HCT116 (cell line): ENCODE measurements at regions not wholly inside any gene's neighbourhood (a gene's known extent, or its start where the extent isn't known, plus 50 kb on each side); places are given as distances from the start of the nearest gene placed in this dataset.

Experiments
- ATAC-seq: fragments of 200-7000 bp; cut with Tn5 transposase; 2 replicates; pipeline ENCODE4 v1.9.1; 2020; ENCODE audit warnings: mild to moderate bottlenecking, moderate library complexity
- BruUV-seq: library from RNA; stranded (reverse); fragments of 400-500 nt; replicated peaks from 2 replicates; lab custom pipeline; 2021; lab: Mats Ljungman, UMichigan
- CTCF ChIA-PET: fragments of 300-600 bp; sonication (Branson Sonifier 250); formaldehyde crosslinking; loops from one replicate; lab custom pipeline; 2021; ENCODE audit warnings: antibody characterized with exemption; lab: Charles Lee
- POLR2A ChIA-PET: fragments of 300-600, 350-600 bp; sonication (Branson Sonifier 250); formaldehyde crosslinking; loops from one replicate; lab custom pipeline; 2021; ENCODE audit warnings: antibody characterized with exemption; lab: Charles Lee
- RAD21 ChIA-PET, 2 experiments: fragments of 300-600 bp; sonication (Branson Sonifier 250); formaldehyde crosslinking; loops; one replicate each; lab custom pipeline; 2023; ENCODE audit warnings: low total read pairs in 2 of 2; ENCODE audit not compliant: uncharacterized antibody in 2 of 2, unreplicated experiment in 2 of 2, low non-redundant PET in 1 of 2; lab: Charles Lee
- DNase-seq: peaks from one replicate; pipeline ENCODE4 v3.0.0-alpha.2; 2010; ENCODE audit warnings: low read depth, low spot score
- H2AFZ ChIP-seq: fragments of 200-600 bp; shearing (Covaris generic), sonication (generic); 2 replicates; pipeline ENCODE4 v1.6.1; 2017; ENCODE audit warnings: low read depth, mixed run types, mixed read lengths, antibody characterized with exemption, low read length; ENCODE audit not compliant: poor library complexity, severe bottlenecking
- H3K27ac ChIP-seq: 2 replicates; pipeline ENCODE4 v1.5.1; 2012; ENCODE audit warnings: low read depth, low read length
- H3K27me3 ChIP-seq: fragments of 200-600 bp; sonication (generic); 2 replicates; pipeline ENCODE4 v1.6.1; 2016; ENCODE audit warnings: mixed run types, low read length, mixed read lengths; ENCODE audit not compliant: insufficient read depth
- H3K36me3 ChIP-seq, 2 experiments: fragments of 200-500 bp in 1 of 2; fragments of 200-600 bp in 1 of 2; sonication (Bioruptor generic) in 1 of 2; sonication (generic) in 1 of 2; 2 replicates each; pipeline versions ENCODE4 v1.5.1 to v1.6.1; 2014 to 2016; ENCODE audit warnings: low read length in 2 of 2, inconsistent platforms in 1 of 2, mixed read lengths in 1 of 2, mixed run types in 1 of 2; ENCODE audit not compliant: insufficient read depth in 2 of 2, control insufficient read depth in 1 of 2
- H3K4me1 ChIP-seq, 2 experiments: fragments of 200-600 bp in 1 of 2; sonication (generic) in 1 of 2; 2 replicates each; pipeline versions ENCODE4 v1.5.1 to v1.6.1; 2012 to 2017; ENCODE audit warnings: low read length in 2 of 2, inconsistent platforms in 1 of 2, mild to moderate bottlenecking in 1 of 2, mixed read lengths in 1 of 2, mixed run types in 1 of 2, moderate library complexity in 1 of 2; ENCODE audit not compliant: insufficient read depth in 2 of 2, control insufficient read depth in 1 of 2
- H3K4me2 ChIP-seq: fragments of 200-600 bp; sonication (generic); 2 replicates; pipeline ENCODE4 v1.6.1; 2017; ENCODE audit warnings: mixed run types, low read length, mixed read lengths
- H3K4me3 ChIP-seq, 2 experiments: fragments of 200-600 bp in 1 of 2; sonication (generic) in 1 of 2; replicated peaks in 1 of 2; 2 replicates each; pipeline ENCODE4 v1.5.1; 2011 to 2016; ENCODE audit warnings: low read length in 2 of 2, control low read depth in 1 of 2, low read depth in 1 of 2, mild to moderate bottlenecking in 1 of 2, mixed read lengths in 1 of 2, mixed run types in 1 of 2
- H3K79me2 ChIP-seq: fragments of 200-600 bp; sonication (generic); 2 replicates; pipeline ENCODE4 v1.6.1; 2017; ENCODE audit warnings: mild to moderate bottlenecking, mixed run types, low read length, moderate library complexity, mixed read lengths; ENCODE audit not compliant: insufficient read depth
- H3K9ac ChIP-seq: fragments of 200-600 bp; sonication (generic); 2 replicates; pipeline ENCODE4 v1.6.1; 2016; ENCODE audit warnings: low read length, mixed read lengths
- H3K9me2 ChIP-seq: fragments of 200-600 bp; sonication (generic), shearing (Covaris generic); 2 replicates; pipeline ENCODE4 v1.6.1; 2017; ENCODE audit warnings: mixed run types, mild to moderate bottlenecking, moderate library complexity; ENCODE audit not compliant: insufficient read depth
- H3K9me3 ChIP-seq, 2 experiments: fragments of 200-500 bp in 1 of 2; fragments of 200-600 bp in 1 of 2; sonication (Bioruptor generic) in 1 of 2; sonication (generic) in 1 of 2; 2 replicates each; pipeline ENCODE4 v1.6.1; 2014 to 2017; ENCODE audit warnings: low read length in 2 of 2, mixed read lengths in 2 of 2, inconsistent platforms in 1 of 2, low read depth in 1 of 2, mild to moderate bottlenecking in 1 of 2, mixed run types in 1 of 2, moderate library complexity in 1 of 2; ENCODE audit not compliant: control insufficient read depth in 1 of 2, insufficient read depth in 1 of 2
- H4K20me1 ChIP-seq: fragments of 200-600 bp; sonication (generic), shearing (Covaris generic); 2 replicates; pipeline ENCODE4 v1.6.1; 2017; ENCODE audit warnings: mixed run types, mild to moderate bottlenecking, moderate library complexity; ENCODE audit not compliant: insufficient read depth
- CBX3 ChIP-seq: IDR thresholded peaks from 2 replicates; pipeline ENCODE4 v1.6.1; 2012; ENCODE audit warnings: low read depth
- CEBPB ChIP-seq: IDR thresholded peaks from 2 replicates; pipeline ENCODE4 v1.6.1; 2012; ENCODE audit warnings: low read depth
- EZH2 ChIP-seq: fragments of 200-600 bp; sonication (generic); IDR thresholded peaks from 2 replicates; pipeline ENCODE4 v1.6.1; 2017; ENCODE audit warnings: antibody characterized with exemption, mixed run types
- FOSL1 ChIP-seq: IDR thresholded peaks from 2 replicates; pipeline ENCODE4 v1.6.1; 2012; ENCODE audit warnings: low read depth
- JUND ChIP-seq: IDR thresholded peaks from 2 replicates; pipeline ENCODE4 v1.6.1; 2012
- POLR2A ChIP-seq: IDR thresholded peaks from 2 replicates; pipeline ENCODE4 v1.7.0; 2011; ENCODE audit warnings: borderline replicate concordance; ENCODE audit not compliant: insufficient read depth, insufficient read length; ENCODE audit errors: extremely low read depth
- REST ChIP-seq: IDR thresholded peaks from 2 replicates; pipeline ENCODE4 v1.6.1; 2012; ENCODE audit warnings: low read depth
- SP1 ChIP-seq: IDR thresholded peaks from 2 replicates; pipeline ENCODE4 v1.6.1; 2012; ENCODE audit warnings: low read depth
- SRF ChIP-seq: IDR thresholded peaks from 2 replicates; pipeline ENCODE4 v1.6.1; 2012; ENCODE audit warnings: low read depth
- TCF7L2 ChIP-seq: IDR thresholded peaks from 2 replicates; pipeline ENCODE4 v1.7.0; 2011; ENCODE audit warnings: borderline replicate concordance, inconsistent platforms; ENCODE audit not compliant: insufficient read depth, insufficient read length; ENCODE audit errors: extremely low read depth
- YY1 ChIP-seq: IDR thresholded peaks from 2 replicates; pipeline ENCODE4 v1.6.1; 2011; ENCODE audit warnings: low read length, low read depth, moderate library complexity, mild to moderate bottlenecking; ENCODE audit not compliant: insufficient replicate concordance; ENCODE audit errors: extremely low read depth
- ZNF274 ChIP-seq: fragments of 200-500 bp; sonication (Bioruptor generic); IDR thresholded peaks from 2 replicates; pipeline ENCODE4 v1.6.1; 2014; ENCODE audit warnings: mild to moderate bottlenecking, low read depth, low read length, inconsistent platforms
- intact Hi-C: fragments of 100-400 bp; cut with micrococcal nuclease; formaldehyde crosslinking; loops from 2 replicates; pipeline ENCODE4 v1.10.0; 2022
- TF ChIP-seq, protein P1 (sequence below): IDR thresholded peaks from 2 replicates; pipeline ENCODE4 v1.6.1; 2011; ENCODE audit warnings: mild to moderate bottlenecking, low read length, moderate library complexity; ENCODE audit not compliant: insufficient replicate concordance; ENCODE audit errors: extremely low read depth

GRCh38 chr3:78322780-78323179 is 1282.9 kb downstream of the ROBO2 start:
- no peak overlapping the region for H3K9ac ChIP-seq
- peaks cover 0 to 5% of the 10 kb centered on the region in 2 experiments; a peak in 2 of 4 replicates for H3K9me3 ChIP-seq
- H4K20me1 ChIP-seq, result no peaks in the 10 kb centered on the region; the same call in 1 of the 2 replicates
- H3K79me2 ChIP-seq, result no peaks in the 10 kb centered on the region
- ChIA-PET POLR2A (no interaction called here), RAD21 (no interaction called here)
- no peaks in the 10 kb centered on the region for H3K4me1 ChIP-seq
- H3K36me3 ChIP-seq, result no peaks in the 10 kb centered on the region
- no peak for ATAC-seq
- intact Hi-C loops, result no loop called here
- no peak for DNase-seq
- H3K27ac ChIP-seq, result no peak overlapping the region
- TF ChIP-seq POLR2A, result no peak
- TF ChIP-seq YY1, result no peak
- TF ChIP-seq CBX3, result no peak
- TF ChIP-seq TCF7L2, result no peak
- TF ChIP-seq, protein P1, sequence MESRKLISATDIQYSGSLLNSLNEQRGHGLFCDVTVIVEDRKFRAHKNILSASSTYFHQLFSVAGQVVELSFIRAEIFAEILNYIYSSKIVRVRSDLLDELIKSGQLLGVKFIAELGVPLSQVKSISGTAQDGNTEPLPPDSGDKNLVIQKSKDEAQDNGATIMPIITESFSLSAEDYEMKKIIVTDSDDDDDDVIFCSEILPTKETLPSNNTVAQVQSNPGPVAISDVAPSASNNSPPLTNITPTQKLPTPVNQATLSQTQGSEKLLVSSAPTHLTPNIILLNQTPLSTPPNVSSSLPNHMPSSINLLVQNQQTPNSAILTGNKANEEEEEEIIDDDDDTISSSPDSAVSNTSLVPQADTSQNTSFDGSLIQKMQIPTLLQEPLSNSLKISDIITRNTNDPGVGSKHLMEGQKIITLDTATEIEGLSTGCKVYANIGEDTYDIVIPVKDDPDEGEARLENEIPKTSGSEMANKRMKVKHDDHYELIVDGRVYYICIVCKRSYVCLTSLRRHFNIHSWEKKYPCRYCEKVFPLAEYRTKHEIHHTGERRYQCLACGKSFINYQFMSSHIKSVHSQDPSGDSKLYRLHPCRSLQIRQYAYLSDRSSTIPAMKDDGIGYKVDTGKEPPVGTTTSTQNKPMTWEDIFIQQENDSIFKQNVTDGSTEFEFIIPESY, result no peak
- no peak for TF ChIP-seq FOSL1
- TF ChIP-seq EZH2, result no peak
- no peak for TF ChIP-seq REST
- no peak for TF ChIP-seq JUND
- no peak for TF ChIP-seq SRF
- no peak for TF ChIP-seq ZNF274
- TF ChIP-seq CEBPB, result no peak
- TF ChIP-seq SP1, result no peak
- TF ChIP-seq, all 23 proteins: peak for 0
- H2AFZ ChIP-seq, result no peak overlapping the region
- no peaks in the 10 kb centered on the region for H3K27me3 ChIP-seq
- H3K9me2 ChIP-seq, result no peaks in the 10 kb centered on the region
- no peak overlapping the region for H3K4me2 ChIP-seq
- BruUV-seq, result no TSS peak
- H3K4me3 ChIP-seq, result no peak overlapping the region
- CTCF ChIA-PET, result no interaction called here
